ENCODE measurements at regions not wholly inside any gene's neighbourhood (a gene's known extent, or its start where the extent isn't known, plus 50 kb on each side); places are given as distances from the start of the nearest gene placed in this dataset.
"Not testable (repeated sequence)": the region's sequence is repeated elsewhere in the genome, so short reads cannot be mapped to it uniquely, and the experiment has no call there.

DNA sequence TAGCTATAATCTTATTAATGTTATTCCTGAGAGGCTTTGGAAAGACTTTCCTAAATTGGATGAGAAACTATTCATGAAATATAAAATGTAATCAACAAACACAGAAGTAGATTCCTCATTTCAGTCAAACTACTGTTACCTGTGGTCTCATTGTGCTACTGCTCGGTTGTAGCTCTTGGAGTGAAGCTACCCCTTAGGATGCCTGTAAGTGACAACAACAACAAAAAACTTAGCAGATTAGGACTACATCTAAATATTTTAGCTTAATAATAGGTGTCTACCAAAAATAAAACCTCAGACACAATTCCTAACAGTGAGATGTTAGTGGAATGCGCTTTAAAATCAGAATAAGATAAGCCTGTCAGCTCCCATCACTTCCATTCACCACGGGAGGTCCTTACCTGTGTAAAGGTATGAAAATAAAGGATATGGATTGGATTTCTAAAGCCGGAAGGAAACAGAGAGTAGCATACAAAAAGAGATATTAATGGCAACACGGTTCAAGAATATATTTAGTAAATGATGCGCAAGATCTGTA, 369.2 kb downstream of the OSTF1 start:
- no peak for DNase-seq (ENCODE audit: low read depth)

DNA sequence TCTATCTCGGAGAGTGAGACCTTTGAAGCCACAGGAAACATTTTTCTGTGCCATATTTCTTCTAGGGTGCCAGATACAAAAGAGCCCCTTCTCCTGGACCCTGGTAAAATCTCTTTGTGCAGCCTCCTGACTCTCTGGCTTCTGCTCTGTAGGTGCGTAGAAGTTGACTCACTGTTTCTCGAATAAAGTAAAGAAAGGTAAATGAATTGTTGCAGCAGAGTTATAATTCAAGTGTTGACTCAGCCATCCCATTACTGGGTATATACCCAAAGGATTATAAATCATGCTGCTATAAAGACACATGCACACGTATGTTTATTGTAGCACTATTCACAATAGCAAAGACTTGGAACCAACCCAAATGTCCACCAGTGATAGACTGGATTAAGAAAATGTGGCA, 371.0 kb downstream of the OSTF1 start:
- not testable (repeated sequence) for DNase-seq (ENCODE audit: low read depth)

DNA sequence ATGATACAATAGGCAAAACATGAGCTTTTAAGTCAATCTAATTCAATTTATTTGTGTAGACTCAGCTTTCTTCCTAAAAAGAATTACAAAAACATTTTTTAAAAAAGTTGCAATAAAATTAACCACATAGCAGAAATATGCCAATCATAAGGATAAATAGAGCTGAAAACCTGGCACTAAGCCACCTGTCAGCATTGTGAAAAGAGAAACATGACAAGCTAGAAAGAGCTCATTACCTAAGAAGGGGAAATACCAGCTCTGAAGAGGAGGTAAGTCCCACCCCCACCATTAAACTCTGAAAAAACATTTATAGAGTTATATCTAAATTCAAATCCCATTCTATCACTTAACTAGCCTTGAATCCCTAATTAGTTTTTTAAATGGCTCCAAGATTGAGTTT, 372.9 kb downstream of the OSTF1 start:
- DNase-seq (ENCODE audit: low read depth): no peak

DNA sequence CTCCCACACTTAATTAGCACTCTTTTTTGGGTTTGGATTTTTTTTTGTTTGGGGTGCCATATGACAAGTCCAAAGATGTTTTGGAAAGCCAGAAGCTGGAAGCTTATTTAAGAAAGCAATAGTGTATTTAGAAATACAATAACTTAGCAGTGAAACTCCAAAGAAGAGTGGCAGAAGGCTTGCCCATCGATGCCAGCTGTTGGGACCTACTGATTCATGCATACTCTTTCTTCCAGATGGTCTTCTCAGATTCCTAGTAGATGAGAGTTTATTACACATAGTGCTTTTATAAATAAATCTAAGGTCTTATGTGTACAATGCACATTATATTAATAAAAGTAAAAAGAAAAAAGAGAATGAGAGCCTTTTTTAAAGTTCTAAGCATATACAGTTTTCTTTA, 374.6 kb downstream of the OSTF1 start:
- DNase-seq (ENCODE audit: low read depth): no peak

DNA sequence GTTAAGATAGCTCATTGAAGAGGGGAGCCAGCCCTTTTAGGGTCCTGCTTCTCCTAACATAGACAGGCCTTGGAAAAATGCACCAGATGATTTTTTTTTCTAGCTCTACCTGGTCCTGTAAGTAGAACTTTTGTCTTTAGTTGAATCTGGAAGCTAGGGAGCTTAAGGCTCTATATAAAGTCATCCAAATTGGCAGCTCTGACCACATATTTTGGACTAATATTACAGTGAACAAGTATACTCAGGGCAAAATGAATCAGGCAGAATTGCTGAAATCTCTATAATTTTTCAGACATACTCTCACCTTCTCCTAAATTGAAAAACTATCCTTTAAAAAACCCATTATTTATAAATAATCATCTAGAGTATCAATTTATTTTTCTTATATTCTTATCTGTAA, 375.6 kb downstream of the OSTF1 start:
- DNase-seq (ENCODE audit: low read depth): no peak

- no peak for DNase-seq (ENCODE audit: low read depth)
Observed at GRCh38 chr9:75464726-75465125, 376.4 kb downstream of the OSTF1 start.

- no peak for DNase-seq (ENCODE audit: low read depth)
Observed at GRCh38 chr9:75467142-75467541, 378.8 kb downstream of the OSTF1 start.

GRCh38 chr9:75471549-75472114, 383.3 kb downstream of the OSTF1 start:
- DNase-seq (ENCODE audit: low read depth): no peak

DNA sequence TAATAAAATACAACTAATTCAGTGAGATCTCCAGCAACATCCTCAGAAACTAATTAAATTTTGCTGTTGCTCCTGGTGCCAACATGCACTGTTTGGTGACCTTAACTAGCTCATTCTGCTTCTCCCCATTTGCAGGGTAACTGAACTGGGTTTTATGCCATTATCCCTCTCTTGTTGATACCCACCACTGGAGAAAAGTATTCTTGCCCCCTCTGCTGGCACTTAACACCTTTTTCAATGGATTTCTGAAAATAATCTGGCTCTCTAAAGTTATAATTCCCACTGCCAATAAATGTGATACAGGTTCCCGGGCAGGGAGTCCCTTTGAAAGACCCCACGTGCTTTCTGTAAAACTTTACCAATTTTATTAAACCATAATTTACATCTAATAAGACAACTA, 394.3 kb downstream of the OSTF1 start:
- no peak for DNase-seq (ENCODE audit: low read depth)

DNA sequence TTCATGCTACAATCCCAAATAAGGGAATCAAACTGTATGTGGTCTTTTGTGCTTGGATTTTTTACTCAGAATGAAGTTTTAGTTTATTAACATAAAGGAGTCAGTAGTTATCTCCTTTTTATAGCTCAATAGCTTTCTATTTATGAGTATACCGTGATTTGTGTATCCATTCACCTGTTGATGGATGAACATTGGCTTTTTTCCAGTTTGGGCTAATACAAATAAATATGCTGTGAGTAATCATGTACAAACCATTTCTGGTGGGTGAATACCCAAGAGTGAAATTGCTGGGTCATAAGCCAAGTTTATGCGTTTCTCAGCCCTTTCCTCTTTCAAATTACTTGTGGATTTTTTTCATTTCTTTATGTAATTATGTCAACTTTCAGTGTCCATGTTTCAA, 395.3 kb downstream of the OSTF1 start:
- no peak for DNase-seq (ENCODE audit: low read depth)

DNA sequence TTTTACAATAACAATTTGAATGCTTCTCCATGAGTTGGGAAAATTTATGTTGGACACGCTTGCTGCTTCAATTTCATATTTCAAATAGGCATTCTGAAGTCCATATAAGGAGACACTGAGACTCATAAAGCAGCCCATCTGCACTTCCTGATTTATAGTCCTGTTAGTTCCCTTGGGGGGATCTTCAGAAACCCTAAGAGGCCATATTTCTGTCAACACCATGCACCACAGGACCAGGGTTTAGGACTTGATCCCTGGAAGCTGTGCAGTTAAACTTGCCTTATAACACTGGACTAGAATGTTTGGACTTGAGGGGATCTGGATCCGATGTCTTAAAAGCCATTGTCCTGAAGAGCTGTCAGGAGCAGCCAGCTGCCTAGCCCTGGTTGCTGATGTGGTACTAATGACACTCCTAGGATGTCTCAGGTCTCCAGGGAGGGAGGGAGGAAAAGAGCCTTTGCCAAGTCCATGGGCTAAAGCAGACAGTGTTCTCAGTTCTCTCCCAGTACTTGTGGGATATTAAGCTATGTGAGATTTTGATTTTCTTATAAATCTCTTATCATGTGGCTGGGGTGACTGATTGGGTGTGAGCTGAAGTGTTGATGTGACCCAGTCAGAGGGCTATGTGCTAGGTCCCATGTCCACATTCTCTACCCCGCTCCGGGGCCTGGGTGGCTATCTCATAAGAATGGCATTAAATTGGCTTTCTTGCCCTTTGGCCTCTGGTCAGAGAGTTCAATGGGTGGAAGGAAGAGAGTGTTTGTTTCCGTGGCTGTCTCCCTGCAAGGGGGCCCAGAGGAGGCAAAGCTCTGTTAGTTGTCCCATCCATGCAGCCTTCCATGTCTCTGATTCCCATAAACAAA, 399.8 kb downstream of the OSTF1 start:
- DNase-seq (ENCODE audit: low read depth): no peak

DNA sequence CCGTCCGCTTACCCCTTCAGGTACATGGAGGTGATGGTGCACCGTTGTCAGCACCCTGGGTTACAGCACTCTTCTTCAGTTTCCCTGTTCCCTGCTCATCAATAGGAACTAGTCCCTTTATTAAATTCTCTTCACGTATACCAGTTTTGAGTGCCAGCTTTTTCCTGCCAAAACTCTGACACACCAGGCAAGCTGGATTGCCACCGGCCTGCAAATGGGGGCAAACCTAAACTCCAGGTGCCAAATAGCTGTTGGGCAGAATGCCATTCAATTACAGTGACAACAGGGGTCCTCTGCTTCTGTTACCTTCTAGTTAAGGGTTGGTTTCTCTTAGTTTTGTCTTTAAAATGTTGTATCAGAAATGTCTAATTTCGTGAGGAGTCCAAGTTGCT, 400.4 kb downstream of the OSTF1 start:
- no peak for DNase-seq (ENCODE audit: low read depth)

GRCh38 chr9:75490326-75490725, 400.1 kb upstream of the PCSK5 start:
- no peak for DNase-seq (ENCODE audit: low read depth)

- DNase-seq (ENCODE audit: low read depth): no peak
Observed at GRCh38 chr9:75491533-75491932, 398.9 kb upstream of the PCSK5 start.

DNA sequence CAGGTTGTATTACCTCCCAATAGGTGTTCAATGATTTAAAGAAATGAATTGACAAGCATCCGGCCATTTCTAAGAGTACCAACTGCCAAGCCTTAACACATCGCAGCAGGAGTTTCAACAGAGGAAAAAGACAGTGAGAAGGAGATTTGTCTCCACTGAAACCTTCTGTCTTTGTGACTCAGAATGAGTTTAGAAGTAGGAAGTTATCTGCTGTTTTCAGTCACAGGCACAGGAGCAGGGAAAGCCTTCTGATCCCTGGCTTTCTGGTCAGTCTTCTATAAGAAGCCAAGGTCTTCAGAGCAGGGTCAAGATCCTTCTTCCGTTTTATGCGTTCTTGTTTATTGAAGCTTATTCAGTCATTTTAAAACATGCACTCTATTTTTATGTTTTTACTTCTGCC, 390.7 kb upstream of the PCSK5 start:
- DNase-seq (ENCODE audit: low read depth): no peak

- DNase-seq (ENCODE audit: low read depth): no peak
Observed at GRCh38 chr9:75500479-75500878, 390.0 kb upstream of the PCSK5 start.

- not testable (repeated sequence) for DNase-seq (ENCODE audit: low read depth)
Observed at GRCh38 chr9:75500940-75501339, 389.5 kb upstream of the PCSK5 start.

DNA sequence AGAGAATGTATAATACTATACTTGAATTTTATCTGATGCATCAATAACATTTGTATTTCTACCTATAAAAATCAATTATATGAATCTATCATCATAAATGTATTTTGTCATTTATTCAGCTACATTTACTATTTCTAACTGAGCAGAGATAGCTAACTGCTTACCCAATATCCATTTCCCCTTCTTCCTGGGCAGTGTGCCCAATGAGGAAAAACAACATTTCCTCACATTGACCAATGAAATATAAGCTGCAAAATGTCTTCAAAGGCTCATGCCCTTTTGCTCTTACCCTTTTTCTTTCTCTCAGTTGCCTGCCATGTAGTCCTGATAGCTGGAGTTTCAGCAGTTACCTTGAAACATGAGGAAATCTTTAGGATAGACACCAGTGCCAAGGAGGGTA, 385.8 kb upstream of the PCSK5 start:
- DNase-seq (ENCODE audit: low read depth): no peak

DNA sequence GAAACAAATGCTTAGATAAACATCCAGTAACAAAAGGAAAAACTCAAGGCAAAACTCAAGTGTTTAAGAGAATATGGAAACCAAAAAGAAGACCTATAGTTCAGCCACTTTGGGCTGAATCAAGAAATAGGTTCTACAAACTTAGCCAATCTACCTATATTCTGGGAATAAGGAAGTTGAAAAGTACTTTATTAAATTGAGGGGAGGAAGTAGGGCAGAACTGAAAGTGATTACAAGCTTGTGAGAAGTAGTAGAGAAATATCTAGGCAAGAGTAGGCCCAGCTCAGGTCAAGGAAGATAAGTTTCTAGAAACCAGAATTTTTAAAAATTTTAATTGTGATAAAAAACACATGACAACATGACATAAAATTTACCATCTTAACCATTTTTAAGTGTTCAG, 384.8 kb upstream of the PCSK5 start:
- DNase-seq (ENCODE audit: low read depth): no peak

DNA sequence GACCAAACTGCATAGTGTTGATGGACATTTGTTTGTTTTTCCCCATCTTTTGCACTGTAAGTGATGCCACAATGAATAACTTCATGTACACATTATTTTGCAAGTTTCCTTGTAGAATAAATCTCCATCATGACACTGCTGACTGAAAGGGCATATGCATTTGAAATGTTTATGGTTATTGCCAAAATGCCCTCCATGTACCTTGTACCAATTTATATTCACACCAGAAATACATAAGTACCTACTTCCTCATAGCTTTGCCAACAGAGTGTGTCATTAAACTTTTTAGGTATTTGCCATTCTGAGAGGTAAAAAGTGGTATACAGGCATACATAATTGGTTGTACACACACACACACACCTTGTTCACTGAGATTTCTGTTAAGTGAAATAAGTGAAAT, 361.0 kb upstream of the PCSK5 start:
- DNase-seq (ENCODE audit: low read depth): no peak

DNA sequence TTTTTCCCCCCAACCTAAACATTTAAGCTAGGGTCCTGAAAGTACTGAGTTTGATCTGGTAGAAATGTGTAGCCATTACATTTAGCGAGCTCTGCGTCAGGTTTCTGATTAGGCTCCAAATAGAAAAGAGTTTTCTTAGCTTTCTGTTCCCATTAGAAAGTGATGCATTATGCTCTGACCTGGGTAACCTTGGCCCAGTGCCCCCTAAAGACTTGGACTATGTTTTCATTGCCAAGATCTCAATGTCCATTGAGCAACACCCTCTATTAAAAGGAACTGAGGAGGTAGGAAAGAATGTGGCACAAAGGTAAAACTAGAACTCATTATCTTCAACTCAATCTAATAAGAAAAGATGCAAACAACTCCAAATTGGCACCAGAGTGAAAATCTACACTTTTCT, 358.9 kb upstream of the PCSK5 start:
- DNase-seq (ENCODE audit: low read depth): no peak

DNA sequence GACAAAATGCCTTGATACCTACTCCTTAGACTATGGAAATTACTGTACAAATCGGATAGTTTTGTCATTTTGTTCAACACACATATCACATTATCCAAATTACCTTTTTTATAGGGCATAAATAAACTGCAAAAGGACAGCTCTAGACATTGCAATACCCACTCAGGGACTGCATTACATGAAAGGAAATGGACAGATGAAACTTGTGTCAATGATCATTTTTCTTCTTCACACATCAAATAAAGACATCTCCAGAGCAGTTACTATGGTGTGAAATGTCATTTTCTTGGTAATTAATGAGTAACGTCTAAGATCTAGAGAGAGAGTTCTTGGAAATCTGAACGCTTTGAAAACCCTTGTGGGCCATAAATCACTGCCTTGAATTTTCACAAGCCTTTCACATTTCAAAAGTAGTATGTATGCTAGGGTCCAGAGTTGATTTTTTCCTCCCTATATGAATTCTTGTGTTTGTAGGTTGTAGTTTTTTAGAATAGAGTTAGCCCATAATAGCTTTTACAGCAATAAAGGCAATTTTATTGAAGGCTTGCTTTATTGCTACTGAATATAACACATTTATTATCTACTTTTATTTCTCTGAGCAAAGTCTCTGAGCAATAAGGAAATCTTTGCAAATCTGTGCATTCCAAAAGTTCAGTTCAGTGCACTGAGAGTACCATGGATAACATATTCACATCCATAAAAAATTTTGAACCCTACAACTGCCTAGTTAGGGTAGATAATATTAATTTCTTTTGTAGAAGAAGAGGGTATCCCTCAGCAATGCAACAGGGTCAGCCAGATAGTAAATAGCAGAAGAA, 358.0 kb upstream of the PCSK5 start:
- no peak for DNase-seq (ENCODE audit: low read depth)

DNA sequence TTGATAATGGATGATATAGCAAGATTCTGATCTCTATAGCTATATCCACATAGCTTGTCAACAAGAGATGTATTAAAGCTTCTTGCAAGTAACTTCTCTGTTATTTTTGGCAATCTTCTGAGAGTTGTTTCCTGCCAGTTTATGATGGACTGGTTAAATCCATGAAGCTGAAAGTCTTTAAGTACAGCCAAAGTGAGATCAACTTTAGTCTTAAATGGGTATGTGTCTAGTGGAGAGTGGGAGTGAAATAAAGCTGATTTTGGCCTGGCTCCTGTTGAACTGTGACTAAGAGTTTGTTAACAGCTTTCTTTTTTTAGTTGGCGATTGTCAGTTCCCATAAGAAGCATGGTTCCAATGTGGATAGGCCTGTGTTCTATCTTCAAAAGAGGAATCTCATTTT, 350.9 kb upstream of the PCSK5 start:
- no peak for DNase-seq (ENCODE audit: low read depth)

All from T follicular helper cell (primary cell).